ENCODE measurements at regions not wholly inside any gene's neighbourhood (a gene's known extent, or its start where the extent isn't known, plus 50 kb on each side); places are given as distances from the start of the nearest gene placed in this dataset.

DNA sequence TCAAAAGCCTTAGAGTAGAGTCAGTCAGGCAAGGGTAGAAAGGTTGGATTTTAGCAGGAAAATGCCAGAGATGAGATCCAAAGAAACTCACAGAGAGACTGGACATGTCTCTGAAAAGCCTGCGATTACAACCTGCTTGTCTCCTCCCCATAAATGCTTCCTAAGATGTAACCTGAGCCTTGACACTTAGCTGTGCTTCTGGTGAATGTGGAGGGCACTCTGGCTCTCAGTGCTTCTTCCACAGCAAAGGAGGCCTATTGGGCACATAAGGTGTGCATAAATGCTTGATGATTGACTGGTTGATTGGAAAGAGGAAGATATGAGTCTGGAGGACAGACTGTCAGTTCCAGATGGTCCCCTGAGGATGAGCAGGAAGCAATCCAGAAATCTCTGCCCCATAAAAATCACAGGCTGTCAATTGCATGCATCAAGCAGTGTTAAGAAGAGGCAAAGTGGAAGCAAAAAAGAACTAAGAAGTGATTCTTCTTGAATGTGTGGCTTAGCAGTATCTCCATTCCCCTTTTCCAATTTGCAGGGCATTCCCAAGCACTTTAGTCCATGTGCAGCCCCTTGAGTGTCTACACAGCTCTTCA lies 236.2 kb upstream of the RRP15 start:
- TF ChIP-seq GATA2 (IDR thresholded peaks at IDR 0.05; ENCODE audit: low read depth, low read length) = no peak
- TF ChIP-seq GATA3 (IDR thresholded peaks at IDR 0.05; ENCODE audit: low read depth, low read length) = no peak
